Stomach smooth muscle (tissue), 2 donors: ENCODE measurements at regions not wholly inside any gene's neighbourhood (a gene's known extent, or its start where the extent isn't known, plus 50 kb on each side); places are given as distances from the start of the nearest gene placed in this dataset.

Source experiments
- H3K27ac ChIP-seq: one replicate; pipeline ENCODE4 v1.7.0; 2013; ENCODE audit warnings: mild to moderate bottlenecking, low read length, inconsistent platforms
- H3K27me3 ChIP-seq, 2 donors: one replicate each; pipeline ENCODE4 v1.7.0; 2013; ENCODE audit warnings: low read length in 2 of 2; ENCODE audit not compliant: insufficient read depth in 2 of 2, control insufficient read depth in 1 of 2
- H3K36me3 ChIP-seq, 2 donors: one replicate each; pipeline ENCODE4 v1.7.0; 2013; ENCODE audit warnings: low read length in 2 of 2; ENCODE audit not compliant: control insufficient read depth in 2 of 2, insufficient read depth in 2 of 2
- H3K4me1 ChIP-seq: one replicate; pipeline ENCODE4 v1.7.0; 2013; ENCODE audit warnings: low read length; ENCODE audit not compliant: control insufficient read depth, insufficient read depth
- H3K4me3 ChIP-seq, 2 donors: one replicate each; pipeline ENCODE4 v1.7.0; 2013; ENCODE audit warnings: low read length in 2 of 2
- H3K9ac ChIP-seq, 2 donors: one replicate each; pipeline ENCODE4 v1.7.0; 2013; ENCODE audit warnings: low read length in 2 of 2, mild to moderate bottlenecking in 1 of 2
- H3K9me3 ChIP-seq, 2 donors: one replicate each; pipeline ENCODE4 v1.7.0; 2013; ENCODE audit warnings: low read length in 2 of 2; ENCODE audit not compliant: control insufficient read depth in 2 of 2
- donor health status: healthy.
- donor health status: Pancreatic carcinoma.

- Histone ChIP-seq H3K9me3 (no peaks in the 10 kb centered on the region), H3K36me3 (no peaks in the 10 kb centered on the region), H3K27ac (no peak overlapping the region), H3K27me3 (no peaks in the 10 kb centered on the region), H3K4me3 (no peak overlapping the region), H3K9ac (no peak overlapping the region), H3K4me1 (no peaks in the 10 kb centered on the region)
These were observed 49.8 kb downstream of the PLCE1 start for GRCh38 chr10:94043431-94043990.

DNA sequence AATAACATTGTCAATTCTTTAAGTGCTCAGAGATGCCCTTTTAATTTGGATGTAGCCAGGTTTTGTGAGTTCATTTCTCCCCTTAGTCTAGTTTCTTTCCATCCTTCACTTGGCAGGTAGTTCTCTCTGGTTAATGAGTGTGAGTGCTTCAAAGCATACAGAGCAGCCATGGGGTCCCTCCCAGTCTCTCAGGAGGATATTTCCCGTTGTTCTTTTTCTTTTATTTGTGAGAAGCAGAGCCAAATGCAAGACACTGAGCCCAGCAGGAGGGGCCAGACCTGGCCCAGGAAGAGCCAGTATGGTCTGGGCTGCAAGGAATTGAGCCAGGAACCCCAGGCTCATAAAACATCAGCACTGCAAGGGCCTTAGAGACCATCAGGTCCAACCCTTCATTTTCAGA is 52.4 kb downstream of the PLCE1 start:
- Histone ChIP-seq H3K4me1 (no peaks in the 10 kb centered on the region), H3K27me3 (no peaks in the 10 kb centered on the region), H3K36me3 (no peaks in the 10 kb centered on the region), H3K9me3 (no peaks in the 10 kb centered on the region), H3K9ac (no peak overlapping the region), H3K27ac (no peak overlapping the region), H3K4me3 (no peak overlapping the region)

DNA sequence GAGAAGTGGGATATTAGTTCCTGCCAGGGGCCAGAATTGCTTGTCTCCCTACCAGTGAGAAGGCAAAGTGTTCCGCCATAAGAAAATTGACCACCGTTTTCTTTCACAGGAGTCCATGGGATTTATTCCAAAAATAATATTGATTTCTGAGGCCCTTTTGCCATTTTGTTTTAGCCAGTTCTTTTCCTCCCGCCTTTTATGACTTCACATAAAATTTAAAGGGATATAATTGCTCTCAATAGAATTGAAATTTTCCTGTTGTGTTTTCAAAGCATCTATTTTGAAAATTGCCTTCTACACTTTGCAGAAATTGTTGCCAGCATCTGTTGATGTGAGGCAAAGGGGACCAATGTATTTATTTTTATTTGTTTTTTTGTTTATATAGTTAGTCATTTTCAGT is 53.6 kb downstream of the PLCE1 start:
- Histone ChIP-seq H3K9ac (no peak overlapping the region), H3K27ac (no peak overlapping the region), H3K27me3 (no peaks in the 10 kb centered on the region), H3K36me3 (no peaks in the 10 kb centered on the region), H3K9me3 (no peaks in the 10 kb centered on the region), H3K4me3 (no peak overlapping the region), H3K4me1 (no peaks in the 10 kb centered on the region)

- H3K27me3 ChIP-seq = no peaks in the 10 kb centered on the region
- no peak overlapping the region for H3K4me3 ChIP-seq
- H3K4me1 ChIP-seq = no peaks in the 10 kb centered on the region
- no peaks in the 10 kb centered on the region for H3K9me3 ChIP-seq
- H3K27ac ChIP-seq = no peak overlapping the region
- H3K9ac ChIP-seq = no peak overlapping the region
- no peaks in the 10 kb centered on the region for H3K36me3 ChIP-seq
These were observed 56.2 kb downstream of the PLCE1 start for GRCh38 chr10:94049911-94050310.

DNA sequence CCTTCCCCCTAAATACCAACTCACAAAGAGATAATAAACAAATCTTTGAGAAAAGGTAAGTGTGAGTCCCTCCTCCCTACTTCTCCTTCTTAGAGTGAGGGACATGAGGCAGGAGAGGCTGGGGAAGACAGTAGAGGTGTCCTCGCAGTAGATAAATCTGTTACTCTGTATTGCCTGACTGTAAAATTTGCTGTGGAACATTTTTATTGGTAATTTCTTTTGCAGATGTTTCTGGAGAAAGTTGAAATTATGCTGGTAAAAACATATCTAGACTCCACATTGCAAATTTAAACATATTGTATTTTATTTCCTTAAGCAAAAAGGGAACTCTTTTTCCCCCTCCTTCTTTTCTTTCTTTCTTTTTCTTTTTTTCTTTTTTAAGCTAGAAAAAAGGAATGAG is 58.5 kb downstream of the PLCE1 start:
- H3K4me1 ChIP-seq = no peaks in the 10 kb centered on the region
- no peak overlapping the region for H3K27ac ChIP-seq

DNA sequence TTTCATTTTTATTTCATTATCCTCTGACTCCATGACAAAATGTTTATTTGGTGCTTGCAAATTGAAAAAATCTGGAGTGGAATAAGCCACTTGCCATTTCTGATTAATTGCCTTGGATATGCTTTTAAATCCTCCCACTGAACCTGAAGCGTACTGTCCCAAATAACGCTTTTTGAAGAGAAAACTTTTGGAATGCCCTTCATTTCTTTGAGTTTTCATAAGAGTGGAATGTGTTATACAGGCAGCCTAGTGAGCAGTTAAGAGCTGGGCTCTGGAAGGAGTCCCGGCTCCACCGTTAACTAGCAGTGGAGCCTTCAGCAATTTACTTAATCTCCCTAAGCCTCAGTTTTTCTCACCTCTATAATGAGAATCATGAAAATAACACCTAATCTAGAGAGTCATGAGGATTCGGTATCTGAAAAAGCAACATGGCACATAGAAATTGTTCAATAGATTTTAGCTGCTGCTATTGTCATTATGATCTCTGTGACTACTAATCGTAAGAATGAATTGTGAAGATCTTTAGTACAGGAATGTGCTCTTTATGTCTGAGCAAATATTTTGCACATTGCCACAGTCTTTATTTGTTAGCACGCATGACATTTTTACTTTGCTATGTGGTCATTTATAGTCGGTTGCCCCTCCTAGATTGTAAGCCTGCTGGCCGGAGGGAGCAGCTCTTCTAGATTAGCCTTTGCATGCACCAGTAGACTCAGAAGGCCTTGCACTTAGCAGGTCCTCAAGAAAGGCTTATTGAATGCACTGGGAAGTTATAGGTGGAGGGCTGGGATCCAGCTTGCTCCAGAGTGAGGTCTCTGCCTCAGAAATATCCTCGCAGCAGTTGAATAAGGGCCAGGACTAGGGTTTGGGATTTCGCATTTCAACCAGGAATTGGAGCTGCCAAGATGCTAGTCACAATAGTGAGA is 59.4 kb downstream of the PLCE1 start:
- Histone ChIP-seq H3K9ac (no peak overlapping the region), H3K27me3 (no peaks in the 10 kb centered on the region), H3K4me1 (no peaks in the 10 kb centered on the region), H3K9me3 (no peaks in the 10 kb centered on the region), H3K4me3 (no peak overlapping the region), H3K27ac (no peak overlapping the region), H3K36me3 (no peaks in the 10 kb centered on the region)

More for the DNA sequence above, 58.5 kb downstream of the PLCE1 start:
- no peaks in the 10 kb centered on the region for H3K27me3 ChIP-seq
- no peak overlapping the region for H3K9ac ChIP-seq
- H3K4me3 ChIP-seq = no peak overlapping the region
- H3K36me3 ChIP-seq = no peaks in the 10 kb centered on the region
- H3K9me3 ChIP-seq = no peaks in the 10 kb centered on the region

GRCh38 chr10:94059178-94059883 is 65.6 kb downstream of the PLCE1 start:
- Histone ChIP-seq H3K4me1 (no peaks in the 10 kb centered on the region), H3K27ac (no peak overlapping the region), H3K9me3 (no peaks in the 10 kb centered on the region), H3K4me3 (no peak overlapping the region), H3K27me3 (no peaks in the 10 kb centered on the region), H3K9ac (no peak overlapping the region), H3K36me3 (no peaks in the 10 kb centered on the region)

DNA sequence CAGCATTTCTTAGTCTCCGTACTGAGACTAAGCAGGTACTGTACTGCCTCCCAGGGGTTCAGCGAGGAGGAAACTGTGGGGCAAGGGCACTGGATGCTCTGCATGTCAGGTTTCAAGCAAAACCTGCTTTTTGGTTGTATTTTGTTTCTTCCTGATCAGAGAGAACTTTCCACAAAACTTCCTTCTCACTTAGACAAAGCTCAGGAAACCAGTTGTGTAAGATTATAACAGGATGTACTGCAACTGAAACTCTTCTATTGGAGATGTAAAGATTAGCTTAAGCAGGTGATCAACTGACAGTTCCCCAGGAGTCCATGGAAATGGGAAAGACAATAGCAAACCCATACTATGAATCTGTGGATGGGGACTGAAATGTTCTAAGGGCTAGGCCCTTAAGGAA is 67.3 kb downstream of the PLCE1 start:
- Histone ChIP-seq H3K27me3 (no peaks in the 10 kb centered on the region), H3K9me3 (no peaks in the 10 kb centered on the region), H3K36me3 (no peaks in the 10 kb centered on the region), H3K27ac (no peak overlapping the region), H3K9ac (no peak overlapping the region), H3K4me3 (no peak overlapping the region), H3K4me1 (no peaks in the 10 kb centered on the region)

DNA sequence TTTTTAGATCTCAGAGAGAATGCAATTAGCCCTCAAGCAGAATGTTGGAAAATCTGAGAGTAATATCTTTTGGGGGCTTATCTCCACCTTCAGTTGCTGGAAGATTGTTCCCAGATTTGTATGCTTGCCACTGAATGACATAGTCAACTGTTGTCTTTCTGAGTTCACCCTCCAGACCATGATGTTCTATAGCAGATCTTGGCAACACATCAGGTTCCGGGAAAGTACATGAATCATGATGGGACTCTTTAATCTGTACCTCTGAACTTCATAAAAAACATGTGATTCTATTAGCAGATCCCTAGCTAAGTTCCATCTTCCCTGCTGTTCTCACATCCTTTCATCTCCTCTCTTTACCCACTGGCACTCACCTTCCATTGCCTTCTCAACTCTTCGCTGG is 68.9 kb downstream of the PLCE1 start:
- Histone ChIP-seq H3K4me3 (no peak overlapping the region), H3K27me3 (no peaks in the 10 kb centered on the region), H3K27ac (no peak overlapping the region), H3K36me3 (no peaks in the 10 kb centered on the region), H3K9me3 (no peaks in the 10 kb centered on the region), H3K4me1 (no peaks in the 10 kb centered on the region), H3K9ac (no peak overlapping the region)

DNA sequence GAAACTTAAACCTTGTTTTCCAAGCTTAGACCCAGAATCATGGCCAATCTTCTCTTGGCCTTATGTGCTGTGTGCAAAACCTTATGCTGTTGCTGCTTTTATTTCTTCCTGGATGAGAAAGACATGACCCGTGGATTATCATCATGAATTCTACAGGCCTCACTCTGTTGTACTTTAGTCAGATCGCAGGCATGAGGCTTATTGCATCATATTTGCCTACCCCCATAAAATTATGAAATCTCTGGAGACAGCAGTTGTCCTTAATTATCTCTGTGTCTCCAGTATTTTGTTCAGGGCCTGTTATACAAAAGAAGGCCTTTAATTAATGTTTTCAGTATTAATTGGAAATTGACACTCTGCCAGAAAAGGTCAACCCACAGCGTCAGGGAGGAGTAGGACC is 71.6 kb downstream of the PLCE1 start:
- H3K4me1 ChIP-seq = no peaks in the 10 kb centered on the region
- H3K27me3 ChIP-seq = no peaks in the 10 kb centered on the region
- H3K27ac ChIP-seq = no peak overlapping the region
- H3K9me3 ChIP-seq = no peaks in the 10 kb centered on the region
- no peak overlapping the region for H3K4me3 ChIP-seq
- no peaks in the 10 kb centered on the region for H3K36me3 ChIP-seq
- no peak overlapping the region for H3K9ac ChIP-seq

DNA sequence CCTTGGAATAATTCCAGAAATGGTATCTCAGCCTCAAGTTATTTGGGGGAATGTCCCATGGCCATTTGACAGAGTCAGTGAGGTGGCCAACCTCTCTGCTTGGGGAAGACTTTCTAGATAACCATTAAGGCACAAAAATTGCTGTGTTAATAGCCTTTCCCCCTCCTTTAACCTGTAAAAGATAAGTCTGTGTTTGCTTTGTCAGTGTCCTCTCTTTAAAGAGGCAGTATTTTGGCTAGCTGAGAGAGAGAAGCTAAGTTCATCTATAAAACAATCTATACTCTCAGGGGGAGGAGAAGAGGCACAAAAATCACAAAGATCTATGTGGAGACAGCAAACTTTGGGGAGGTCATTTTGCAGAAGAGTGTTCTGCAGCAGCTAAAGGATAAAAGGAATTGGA is 72.1 kb downstream of the PLCE1 start:
- Histone ChIP-seq H3K9me3 (no peaks in the 10 kb centered on the region), H3K27ac (no peak overlapping the region), H3K4me1 (no peaks in the 10 kb centered on the region), H3K9ac (no peak overlapping the region), H3K4me3 (no peak overlapping the region), H3K36me3 (no peaks in the 10 kb centered on the region), H3K27me3 (no peaks in the 10 kb centered on the region)
